GM19035 (cell line): ENCODE measurements at regions not wholly inside any gene's neighbourhood (a gene's known extent, or its start where the extent isn't known, plus 50 kb on each side); places are given as distances from the start of the nearest gene placed in this dataset.
"Not testable (repeated sequence)": the region's sequence is repeated elsewhere in the genome, so short reads cannot be mapped to it uniquely, and the experiment has no call there.

Experiments used
- ATAC-seq: cut with Tn5 transposase; IDR thresholded peaks from one replicate; pipeline ENCODE4 v1.9.1; 2021; ENCODE audit not compliant: unreplicated experiment

DNA sequence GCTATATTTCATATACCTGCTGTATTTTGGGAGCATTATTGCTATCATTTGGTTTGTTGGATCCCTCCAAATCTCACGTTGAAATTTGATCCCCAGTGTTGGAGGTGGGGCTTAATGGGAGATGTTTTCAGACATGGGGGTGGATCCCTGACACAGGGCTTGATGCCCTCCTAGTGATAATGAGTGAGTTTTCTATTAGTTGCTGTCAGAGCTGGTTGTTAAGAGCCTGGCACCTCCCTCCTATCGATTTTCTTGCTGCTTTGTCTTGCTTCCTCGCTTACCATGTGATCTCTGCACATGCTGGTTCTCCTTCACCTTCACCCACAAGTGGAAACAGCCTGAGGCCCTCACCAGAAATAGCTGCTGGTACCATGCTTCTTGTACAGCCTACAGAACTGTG, 259.9 kb upstream of the STARD13 start:
- no peak for ATAC-seq

DNA sequence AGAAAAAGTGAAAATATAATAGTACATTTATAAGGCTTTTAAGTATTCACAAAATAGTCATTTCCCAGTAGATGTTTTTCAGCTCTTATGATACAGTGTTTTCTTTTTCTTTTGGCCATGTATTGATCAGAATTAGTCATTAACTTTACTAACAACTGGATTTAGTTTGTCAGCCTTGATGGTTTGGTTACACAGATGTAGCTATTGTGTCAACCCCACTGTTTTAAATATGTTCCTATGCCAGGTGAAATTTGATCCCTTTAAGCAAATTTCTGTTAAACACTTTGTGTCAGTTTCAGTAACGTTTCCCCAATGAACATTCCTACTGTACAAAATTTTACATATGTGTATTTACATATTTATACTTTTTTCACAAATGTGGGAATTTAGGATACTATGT, 261.5 kb upstream of the STARD13 start:
- ATAC-seq, result no peak

DNA sequence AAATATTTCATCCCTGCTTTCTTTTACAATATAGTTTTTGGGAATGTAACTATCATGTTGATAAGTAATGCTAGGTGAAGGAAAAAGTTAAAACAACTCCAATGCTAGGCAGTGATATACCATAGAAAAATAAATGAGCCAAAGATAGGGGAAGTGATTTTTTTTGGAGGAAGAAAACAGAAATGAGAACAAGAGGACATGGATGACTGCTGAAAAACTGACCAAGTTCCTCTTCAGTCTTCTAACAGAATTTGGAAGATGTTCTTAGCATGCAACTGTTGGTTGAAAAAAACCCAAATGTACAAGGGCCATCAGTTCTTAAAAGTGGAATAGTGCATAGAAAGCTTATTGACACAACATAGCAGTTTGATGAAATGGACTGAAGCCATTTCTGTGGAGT, 262.5 kb upstream of the STARD13 start:
- no peak for ATAC-seq

DNA sequence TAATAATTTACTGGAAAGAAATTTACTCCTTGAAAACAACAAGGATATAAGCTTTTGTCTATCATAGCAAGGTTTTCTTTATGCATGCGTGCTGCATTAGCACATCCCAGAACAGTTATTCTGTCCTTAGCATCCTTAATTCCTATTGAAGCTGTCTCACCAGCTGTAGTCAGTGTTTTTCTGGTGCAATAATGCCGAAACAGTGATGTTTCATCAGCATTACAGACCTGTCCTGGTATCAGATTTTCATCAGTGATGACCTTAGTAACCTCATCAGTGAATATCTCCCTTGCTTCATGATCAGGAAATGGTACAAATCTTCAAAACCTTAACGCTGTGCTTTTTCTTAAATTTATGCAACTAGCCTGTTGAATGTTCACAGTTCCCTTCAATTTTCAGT, 264.7 kb upstream of the STARD13 start:
- ATAC-seq, result no peak

DNA sequence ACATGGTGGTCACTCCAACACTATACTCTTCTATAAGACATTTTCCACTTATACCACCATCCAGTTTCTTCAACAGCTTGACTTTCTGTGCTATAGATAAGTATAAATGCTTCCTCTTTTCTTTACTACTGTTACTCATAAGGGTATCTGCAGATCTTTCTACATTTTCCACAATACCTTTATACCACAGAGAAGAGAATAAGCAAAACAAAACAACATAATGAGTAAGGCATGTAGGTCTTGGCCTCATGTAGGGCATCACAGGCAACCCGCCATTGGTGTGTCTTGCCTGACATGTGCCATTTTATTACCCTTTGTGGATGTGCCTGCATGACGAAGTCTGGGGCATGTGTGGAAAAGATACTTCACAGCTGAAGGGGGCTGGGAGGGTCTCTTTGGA, 265.3 kb upstream of the STARD13 start:
- no peak for ATAC-seq

DNA sequence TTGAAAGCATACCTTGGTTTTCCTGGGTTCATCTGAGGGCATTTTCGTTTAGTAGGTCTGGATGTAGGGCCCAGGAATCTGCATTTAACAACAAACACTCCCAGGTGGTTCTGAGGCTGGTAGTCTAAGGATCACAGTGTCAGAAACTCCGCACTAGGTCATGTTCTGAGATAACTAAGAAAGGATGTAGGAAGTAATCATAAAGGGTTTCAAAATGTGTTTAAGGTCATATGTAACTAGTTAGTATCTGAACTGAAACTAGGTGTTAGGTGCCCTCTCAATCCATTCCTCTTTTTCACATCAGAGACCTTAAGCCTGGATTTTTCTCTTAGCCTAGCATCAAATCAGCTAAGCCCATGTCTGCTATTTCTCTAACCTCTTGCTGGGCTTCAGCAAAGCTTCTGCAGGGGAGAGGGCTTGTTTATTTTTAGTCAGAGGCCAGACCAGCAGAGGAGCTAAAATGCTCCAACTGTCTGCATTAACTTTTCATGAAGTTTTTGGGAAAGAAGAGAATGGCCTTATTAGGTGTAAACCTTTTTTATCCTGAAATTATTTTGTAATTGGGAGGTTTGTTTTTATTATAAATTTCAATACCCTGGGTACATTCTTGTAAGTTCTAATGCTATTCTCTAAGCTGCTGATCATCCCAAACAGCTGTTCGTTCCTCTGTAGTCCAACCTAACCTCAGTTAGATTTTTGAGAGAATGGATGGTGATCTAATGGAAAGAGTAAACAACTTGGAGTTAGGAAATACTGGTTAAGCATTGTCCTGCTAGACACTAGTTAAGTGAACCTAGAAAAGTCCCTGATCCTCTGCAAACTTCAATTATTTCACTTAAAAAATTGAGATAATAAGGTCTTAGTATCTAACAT, 262.8 kb upstream of the RFC3 start:
- ATAC-seq, result no peak

DNA sequence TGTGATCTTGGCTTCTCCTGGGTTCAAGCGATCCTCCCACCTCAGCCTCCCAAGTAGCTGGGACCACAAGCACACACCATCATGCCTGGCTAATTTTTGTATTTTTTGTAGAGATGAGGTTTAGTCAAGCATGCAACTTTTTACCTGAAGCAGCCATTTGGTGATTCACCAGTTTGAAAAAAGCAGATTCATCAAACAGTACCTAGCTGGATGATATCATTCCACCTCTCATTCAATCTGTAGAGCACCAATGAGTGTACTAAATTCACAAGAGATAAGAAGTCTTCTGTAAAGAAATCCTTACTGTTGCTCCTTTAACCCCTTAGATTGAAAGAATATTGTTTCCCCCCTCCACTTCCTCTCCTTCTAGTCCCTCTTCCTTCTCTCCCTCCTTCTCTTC, 261.1 kb upstream of the RFC3 start:
- ATAC-seq, result no peak

DNA sequence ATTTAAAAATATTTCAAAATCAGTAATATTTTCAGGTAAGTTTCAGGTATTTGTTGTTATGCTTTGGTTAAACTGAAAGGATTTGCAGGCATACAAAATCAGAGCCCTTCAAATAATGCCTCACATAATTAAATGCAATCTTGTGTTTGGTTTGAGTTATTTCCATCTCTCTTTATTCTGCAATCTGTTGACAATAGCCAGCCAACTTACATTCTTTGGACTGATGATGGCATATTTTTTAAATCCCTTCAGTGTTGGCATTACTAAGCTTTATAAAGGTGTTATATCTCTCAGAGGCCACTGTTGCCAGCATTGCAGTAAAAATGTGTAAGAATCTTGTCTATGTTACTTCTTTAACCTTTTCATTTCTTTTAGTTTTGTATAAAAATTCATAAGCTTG, 257.2 kb upstream of the RFC3 start:
- ATAC-seq, result no peak

DNA sequence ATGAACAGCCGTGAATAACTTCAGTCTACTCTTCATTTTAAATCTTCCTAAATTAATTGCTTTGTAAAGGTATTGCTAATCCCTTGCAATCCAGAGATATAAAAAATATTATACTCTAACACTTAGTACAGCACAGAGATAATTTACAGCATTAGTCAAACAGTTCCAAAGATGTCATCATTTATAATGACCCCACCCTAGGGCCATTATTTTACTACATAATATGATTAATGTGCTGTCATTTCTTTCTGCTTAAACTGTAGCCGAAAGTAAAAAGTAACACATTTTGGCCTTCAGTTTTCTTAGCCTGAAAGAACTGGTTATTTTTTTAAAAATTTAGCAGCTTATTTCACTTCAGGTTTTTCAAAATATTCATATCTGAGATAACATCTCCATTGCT, 256.3 kb upstream of the RFC3 start:
- no peak for ATAC-seq

DNA sequence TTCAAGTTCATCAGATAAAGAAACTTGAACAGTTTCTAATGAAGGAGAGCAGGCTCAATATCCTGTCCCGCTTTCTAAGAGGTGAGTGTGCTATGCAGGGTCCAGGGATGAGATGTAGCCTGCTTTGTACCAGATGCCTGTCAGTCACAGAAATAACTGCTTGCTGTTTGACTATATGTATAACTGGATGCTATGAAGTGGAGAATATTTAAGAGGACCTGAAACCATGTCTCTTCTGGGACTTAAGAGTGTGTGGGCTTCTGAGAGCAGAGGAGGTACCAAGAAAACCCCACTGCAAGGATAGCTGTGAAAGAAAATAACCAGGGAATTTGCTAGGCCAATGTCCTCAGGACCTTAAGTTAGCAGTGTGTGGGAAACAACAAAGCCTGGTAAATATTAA, 246.3 kb upstream of the RFC3 start:
- ATAC-seq, result no peak

DNA sequence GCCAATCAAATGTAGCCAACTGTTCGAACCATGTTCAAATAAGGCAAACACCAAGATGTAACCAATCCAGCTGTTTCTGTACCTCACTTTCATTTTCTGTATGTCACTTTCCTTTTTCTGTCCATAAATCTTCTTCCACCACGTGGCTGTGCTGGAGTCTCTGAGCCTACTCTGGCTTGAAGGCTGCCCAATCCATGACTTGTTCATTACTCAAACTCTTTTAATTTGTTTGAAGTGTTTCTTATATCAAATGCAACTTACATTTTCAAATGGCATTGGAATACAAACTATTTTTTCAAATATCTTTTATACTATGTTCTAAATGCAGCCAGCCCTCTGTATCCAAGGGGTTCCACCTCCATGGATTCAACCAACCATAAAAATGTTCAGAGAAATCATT, 245.6 kb upstream of the RFC3 start:
- ATAC-seq, result not testable (repeated sequence)

DNA sequence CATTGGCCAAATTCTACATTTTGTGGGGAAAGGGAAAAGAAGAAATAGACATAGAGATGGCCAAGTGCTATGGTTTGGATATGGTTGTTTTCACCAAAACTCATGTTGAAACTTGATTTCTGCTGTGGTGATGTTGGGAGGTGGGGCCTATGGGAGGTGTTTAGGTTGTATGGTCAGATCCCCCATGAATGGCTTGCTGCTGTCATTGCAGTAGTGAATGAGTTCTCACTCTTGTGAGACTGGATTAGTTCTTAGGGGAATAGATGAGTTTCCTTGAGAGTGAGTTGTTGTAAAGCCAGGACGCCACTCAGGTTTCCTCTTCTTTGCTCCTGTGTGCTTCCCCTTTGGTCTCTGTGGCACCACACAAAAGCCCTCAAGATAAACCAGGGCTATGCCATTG, 242.6 kb upstream of the RFC3 start:
- ATAC-seq, result no peak

DNA sequence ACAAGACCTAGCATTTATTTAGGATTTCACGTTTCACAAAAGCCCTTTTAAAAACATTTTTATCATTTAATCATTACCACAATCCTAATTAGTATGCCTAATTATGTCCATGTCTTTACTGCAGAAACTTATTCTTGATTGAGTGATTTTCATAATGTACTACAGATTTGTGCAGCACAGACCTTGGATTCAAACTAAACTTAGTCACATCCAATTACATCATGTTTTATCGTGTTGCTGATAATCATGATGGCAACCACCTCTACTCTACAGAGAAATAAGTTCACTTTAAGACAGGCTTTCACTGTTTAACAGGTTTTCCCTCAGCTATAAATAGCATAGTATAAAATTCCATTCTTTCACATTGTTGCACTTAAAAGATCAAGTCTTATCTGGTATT, 240.9 kb upstream of the RFC3 start:
- ATAC-seq, result no peak

DNA sequence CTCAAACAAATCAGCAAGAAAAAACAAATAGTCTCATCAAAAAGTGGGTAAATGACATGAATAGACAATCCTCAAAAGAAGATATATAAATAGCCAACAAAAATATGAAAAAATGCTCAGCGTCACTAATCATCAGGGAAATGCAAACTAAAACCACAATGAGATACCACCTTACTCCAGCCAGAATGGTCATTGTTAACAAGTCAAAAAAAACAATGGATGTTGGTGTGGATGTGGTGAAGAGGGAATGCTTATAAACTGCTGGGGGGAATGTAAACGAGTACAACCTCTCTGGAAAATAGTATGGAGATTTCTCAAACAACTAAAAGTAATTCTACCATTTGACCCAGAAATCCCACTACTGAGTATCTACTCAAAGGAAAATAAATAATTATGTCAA, 239.2 kb upstream of the RFC3 start:
- ATAC-seq, result no peak

DNA sequence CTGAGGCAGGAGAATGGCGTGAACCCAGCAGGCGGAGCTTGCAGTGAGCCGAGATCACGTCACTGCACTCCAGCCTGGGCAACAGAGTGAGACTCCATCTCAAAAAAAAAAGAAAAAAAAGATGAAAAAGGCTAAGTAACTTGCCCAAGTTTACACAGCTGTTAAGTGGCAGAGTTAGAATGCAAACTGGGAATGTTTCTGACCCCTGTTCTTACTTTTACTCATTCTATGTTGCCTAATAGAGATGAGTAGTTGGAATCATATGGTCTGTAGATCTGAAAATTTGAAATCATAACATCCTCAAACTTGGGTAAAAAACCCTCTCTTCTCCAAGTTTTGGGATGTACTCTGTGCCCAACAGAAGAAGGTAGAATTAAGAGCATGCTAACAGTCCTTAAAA, 235.8 kb upstream of the RFC3 start:
- ATAC-seq, result no peak

DNA sequence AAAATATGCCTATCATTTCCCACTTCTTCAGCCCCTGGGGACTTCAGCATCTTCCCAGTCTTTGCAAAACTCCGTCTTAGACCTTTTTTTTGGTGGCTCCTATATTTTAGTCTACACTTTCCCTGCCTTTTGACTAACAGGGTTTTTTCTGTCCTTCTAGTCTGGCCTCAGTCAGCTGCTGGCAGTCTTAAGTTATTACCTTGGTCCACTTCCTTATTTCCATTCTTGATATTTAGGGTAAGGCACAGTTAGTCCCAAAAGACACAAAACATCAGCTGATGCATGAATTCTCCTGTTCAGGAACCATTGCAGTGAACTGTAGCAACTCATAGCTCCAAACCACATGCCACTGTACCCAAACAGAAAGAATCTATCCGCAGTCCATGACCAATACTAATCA, 234.6 kb upstream of the RFC3 start:
- no peak for ATAC-seq

DNA sequence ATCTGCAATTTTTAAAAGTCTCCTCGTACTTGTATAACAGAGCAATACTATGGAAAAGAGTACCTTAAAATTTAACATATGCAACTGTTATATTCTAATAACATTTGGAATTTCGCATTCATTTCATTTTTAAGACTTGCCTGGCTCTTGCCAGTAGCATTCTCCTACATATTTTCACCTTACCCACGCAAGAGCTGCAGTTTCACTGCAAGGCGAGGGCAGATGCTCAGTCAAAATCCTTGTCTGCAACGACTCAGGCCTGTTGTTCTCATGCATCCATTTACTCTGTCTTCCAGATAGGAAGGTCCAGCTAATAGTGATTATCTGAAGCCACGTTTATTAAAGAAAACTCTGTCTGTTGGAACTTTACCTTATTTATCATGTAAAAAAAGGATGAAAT, 227.0 kb upstream of the RFC3 start:
- ATAC-seq, result no peak

DNA sequence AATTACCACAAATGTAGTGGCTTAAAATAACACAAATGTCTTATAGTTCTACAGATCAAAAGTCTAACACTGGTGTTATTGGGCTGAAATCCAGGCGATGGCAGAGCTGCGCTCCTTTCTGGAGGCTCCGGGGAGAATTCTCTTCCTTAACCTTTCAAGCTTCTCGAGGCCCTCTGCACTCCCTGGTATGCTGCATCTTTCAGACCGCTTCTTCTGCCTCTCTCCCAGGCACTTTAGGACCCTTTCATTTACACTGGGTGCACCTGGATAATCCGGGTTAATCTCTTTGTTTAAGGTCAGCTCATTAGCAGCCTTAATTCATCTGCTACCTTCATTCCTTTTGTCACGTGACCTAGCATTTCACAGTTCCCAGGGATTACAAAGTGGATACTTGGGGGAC, 211.3 kb upstream of the RFC3 start:
- no peak for ATAC-seq

DNA sequence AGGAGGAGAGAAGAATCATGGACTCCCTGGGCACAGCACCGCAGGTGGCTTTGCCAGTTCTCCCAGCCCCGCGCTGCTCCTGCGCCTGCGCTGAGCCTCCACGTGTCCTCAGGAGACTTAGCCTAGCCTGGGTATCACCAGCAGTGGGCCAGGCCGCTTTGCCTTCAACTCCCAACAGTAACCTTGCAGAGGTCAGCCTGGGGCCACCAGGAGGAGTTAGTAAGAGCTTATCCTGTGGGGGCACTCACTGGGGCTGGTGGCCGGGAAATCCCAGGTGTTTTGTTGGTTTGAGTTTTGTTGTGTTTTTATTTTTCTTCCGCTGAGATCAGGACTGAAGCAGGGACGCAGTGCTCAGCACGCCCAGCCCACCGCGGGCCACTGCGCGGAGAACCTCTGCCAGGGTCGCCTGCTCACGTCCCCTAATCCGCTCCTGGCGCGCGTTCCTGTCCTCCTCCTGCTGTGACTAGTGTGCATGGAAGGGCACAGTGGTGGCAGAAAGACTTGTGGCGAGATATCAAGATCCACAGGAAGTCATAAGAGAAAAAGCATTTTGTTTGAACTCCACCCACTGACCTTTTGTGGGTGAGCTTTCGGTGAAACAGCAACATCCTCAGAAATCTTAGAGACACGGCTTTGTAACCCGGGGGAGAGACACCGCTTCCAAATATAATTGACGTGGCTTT, 207.4 kb upstream of the RFC3 start:
- no peak for ATAC-seq

DNA sequence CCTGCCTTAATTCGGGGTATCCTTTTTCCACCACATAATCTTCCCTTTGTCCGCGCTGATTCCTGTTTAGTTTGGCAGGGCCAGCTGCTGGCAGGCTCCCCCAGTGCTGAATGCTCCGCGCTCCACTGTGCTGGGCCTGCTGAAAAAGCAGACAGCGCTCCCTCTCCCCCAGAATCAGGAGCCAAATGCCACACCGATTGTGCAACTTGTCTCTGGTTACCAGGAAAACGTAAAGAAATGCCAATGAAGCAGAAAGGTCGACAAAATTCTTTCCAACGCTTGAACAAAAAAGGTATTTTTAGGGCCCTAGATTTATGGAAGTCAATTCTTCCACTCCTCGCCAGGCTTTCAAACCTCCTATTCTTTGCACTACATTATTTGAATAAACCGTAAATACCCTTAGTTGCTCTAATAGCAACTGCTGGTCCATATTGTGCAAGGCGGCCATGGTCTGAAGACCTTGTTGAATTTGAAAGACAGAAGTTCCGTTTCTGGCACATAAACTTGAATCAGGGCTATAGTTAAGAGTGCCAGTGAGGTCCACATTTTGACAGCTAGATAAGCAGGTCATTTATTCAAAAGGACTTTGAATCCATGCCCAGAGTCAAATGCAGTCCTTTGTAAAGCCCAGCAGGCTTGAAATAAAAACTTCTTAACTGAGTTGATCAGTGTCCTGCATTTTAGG, 206.7 kb upstream of the RFC3 start:
- no peak for ATAC-seq

DNA sequence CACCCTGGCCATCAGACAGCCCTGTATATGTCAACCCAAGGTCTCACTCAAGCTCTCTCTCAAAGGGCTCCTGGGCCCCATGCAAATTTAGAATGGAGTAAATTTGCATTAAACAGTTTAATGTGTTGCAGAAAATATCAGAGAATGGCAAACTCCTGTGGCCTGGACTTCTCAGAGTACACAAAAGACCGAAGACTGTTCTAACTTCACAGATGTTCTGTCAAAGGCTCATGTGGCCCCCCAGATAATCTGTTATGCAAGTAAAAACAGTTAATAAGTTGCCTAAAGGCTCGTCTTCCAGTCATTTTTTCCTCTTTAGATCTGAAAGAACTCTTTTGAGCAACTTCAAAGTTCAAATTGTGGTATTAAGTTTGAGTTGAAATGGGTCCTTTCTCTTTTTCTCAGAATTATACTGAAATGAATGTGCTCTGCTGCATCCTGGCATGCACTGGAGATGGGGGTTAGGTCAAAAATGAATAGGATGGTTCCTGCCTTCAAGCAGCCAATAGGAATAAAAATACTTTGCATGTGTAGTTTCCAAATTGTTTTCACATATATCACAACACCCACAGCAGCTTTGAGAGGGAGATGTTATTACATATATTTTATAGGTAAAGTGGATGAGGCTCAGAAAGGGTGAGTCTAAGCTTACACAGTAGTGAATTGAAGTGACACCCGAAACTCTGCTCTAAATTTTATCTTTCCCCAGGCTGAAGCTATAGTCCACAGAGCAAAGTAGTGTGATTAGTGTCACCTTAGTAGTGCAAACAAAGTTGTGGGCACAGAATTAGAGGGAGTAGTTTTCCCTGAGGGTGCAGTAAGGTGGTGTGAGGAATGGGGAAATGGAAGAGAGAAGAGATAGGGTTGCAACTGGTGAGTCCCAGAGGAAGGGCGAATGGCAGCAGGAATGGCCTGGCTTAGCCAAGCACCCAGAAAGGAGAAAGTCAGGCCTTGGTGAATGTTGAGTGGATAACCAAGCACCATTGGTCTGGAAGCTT, 205.0 kb upstream of the RFC3 start:
- peak; percentile 71 for ATAC-seq
